HepG2 (cell line): ENCODE measurements at regions not wholly inside any gene's neighbourhood (a gene's known extent, or its start where the extent isn't known, plus 50 kb on each side); places are given as distances from the start of the nearest gene placed in this dataset.

ENCODE experiments used
- DMTF1 ChIP-seq: sonication (generic); formaldehyde crosslinking; IDR thresholded peaks from 2 replicates; pipeline ENCODE4 v1.4.0; 2020; ENCODE audit warnings: mild to moderate bottlenecking, missing genetic modification reagents
- KLF13 ChIP-seq: sonication (generic); formaldehyde crosslinking; IDR thresholded peaks from 2 replicates; pipeline ENCODE4 v1.4.0; 2020; ENCODE audit warnings: mild to moderate bottlenecking, missing genetic modification reagents
- KMT2B ChIP-seq: IDR thresholded peaks from 2 replicates; pipeline ENCODE4 v1.6.1; 2016; ENCODE audit warnings: missing genetic modification reagents, missing compliant biosample characterization
- NAIF1 ChIP-seq: sonication (generic); formaldehyde crosslinking; IDR thresholded peaks from 2 replicates; pipeline ENCODE4 v1.5.0; 2020; ENCODE audit warnings: mild to moderate bottlenecking, missing genetic modification reagents, borderline replicate concordance
- SOX13 ChIP-seq, 3 experiments: fragments of 450-650 bp in 1 of 3; sonication (generic) in 1 of 3; formaldehyde crosslinking in 1 of 3; IDR thresholded peaks in 2 of 3; conservative IDR thresholded peaks in 1 of 3; 2 replicates each; pipeline versions ENCODE4 v1.5.0 to v1.6.1; 2016 to 2020; ENCODE audit warnings: antibody characterized with exemption in 1 of 3, mild to moderate bottlenecking in 1 of 3, missing compliant biosample characterization in 1 of 3, missing genetic modification reagents in 1 of 3, moderate library complexity in 1 of 3
- TAF15 ChIP-seq: fragments of 200-400 bp; formaldehyde crosslinking; IDR thresholded peaks from one replicate; pipeline ENCODE4 v1.6.1; 2018; ENCODE audit warnings: mild to moderate bottlenecking, low read depth, low read length; ENCODE audit not compliant: poor library complexity, severe bottlenecking
- ZHX1 ChIP-seq: sonication (generic); formaldehyde crosslinking; IDR thresholded peaks from 2 replicates; pipeline ENCODE4 v1.8.1; 2022; ENCODE audit warnings: low read depth, mild to moderate bottlenecking, missing genetic modification reagents
- ZNF546 ChIP-seq: sonication (generic); formaldehyde crosslinking; conservative IDR thresholded peaks from 2 replicates; pipeline ENCODE4 v1.8.1; 2023; ENCODE audit warnings: mild to moderate bottlenecking, missing genetic modification reagents
- ZNF660 ChIP-seq: sonication (generic); formaldehyde crosslinking; IDR thresholded peaks from 2 replicates; pipeline ENCODE4 v1.5.1; 2020; ENCODE audit warnings: mild to moderate bottlenecking, low read depth, missing genetic modification reagents, borderline replicate concordance
- ZNF691 ChIP-seq: sonication (generic); formaldehyde crosslinking; IDR thresholded peaks from 2 replicates; pipeline ENCODE4 v1.4.0; 2020; ENCODE audit warnings: missing genetic modification reagents, low read depth, mild to moderate bottlenecking, borderline replicate concordance
- ZNF790 ChIP-seq: sonication (generic); formaldehyde crosslinking; IDR thresholded peaks from 2 replicates; pipeline ENCODE4 v1.8.0; 2022; ENCODE audit warnings: missing genetic modification reagents, mild to moderate bottlenecking, borderline replicate concordance
- ZSCAN5A ChIP-seq: sonication (generic); formaldehyde crosslinking; IDR thresholded peaks from 2 replicates; pipeline ENCODE4 v1.8.0; 2022; ENCODE audit warnings: mild to moderate bottlenecking, missing genetic modification reagents, borderline replicate concordance

GRCh38 chr14:48925184-48925583 lies 661.0 kb downstream of the RPS29 start (continued):
- TF ChIP-seq DMTF1 (CRISPR knock-in tag), result no peak
- TF ChIP-seq ZNF660, result no peak
- TF ChIP-seq ZNF691 (CRISPR knock-in tag), result no peak
- no peak for TF ChIP-seq KLF13 (CRISPR knock-in tag)
- no peak for TF ChIP-seq ZNF790 (CRISPR knock-in tag)
- TF ChIP-seq ZNF546 (CRISPR knock-in tag), result no peak
- TF ChIP-seq KMT2B, result no peak
- no peak for TF ChIP-seq TAF15
- no peak for TF ChIP-seq NAIF1 (CRISPR knock-in tag)
- no peak for TF ChIP-seq ZHX1 (CRISPR knock-in tag)
- TF ChIP-seq SOX13 (IDR thresholded peaks at IDR 0.05), result no peak
- TF ChIP-seq SOX13 (CRISPR knock-in tag; conservative IDR thresholded peaks at IDR 0.05 in 1 of 2, IDR thresholded peaks at IDR 0.05 in 1 of 2), result no peak
- no peak for TF ChIP-seq ZSCAN5A
